OCI-LY7 (cell line): ENCODE measurements at regions not wholly inside any gene's neighbourhood (a gene's known extent, or its start where the extent isn't known, plus 50 kb on each side); places are given as distances from the start of the nearest gene placed in this dataset.
"Not testable (repeated sequence)": the region's sequence is repeated elsewhere in the genome, so short reads cannot be mapped to it uniquely, and the experiment has no call there.

Experiments
- BruUV-seq: library from RNA; stranded (reverse); fragments of 400-500 nt; replicated peaks from 2 replicates; lab custom pipeline; 2021; lab: Mats Ljungman, UMichigan
- CTCF ChIA-PET: fragments of 300-600 bp; sonication (Branson Sonifier 250); formaldehyde crosslinking; loops from one replicate; lab custom pipeline; 2022; ENCODE audit warnings: antibody characterized with exemption; ENCODE audit not compliant: unreplicated experiment; lab: Charles Lee
- POLR2A ChIA-PET: fragments of 300-600 bp; sonication (Branson Sonifier 250); formaldehyde crosslinking; loops from one replicate; lab custom pipeline; 2022; ENCODE audit warnings: antibody characterized with exemption; lab: Charles Lee
- DNase-seq: peaks from one replicate; pipeline ENCODE4 v3.0.0-alpha.2; 2015; ENCODE audit warnings: low spot score
- H2AFZ ChIP-seq: fragments of 200-600 bp; sonication (generic), shearing (Covaris generic); 2 replicates; pipeline ENCODE4 v1.6.1; 2014; ENCODE audit warnings: mild to moderate bottlenecking, antibody characterized with exemption, low read length, moderate library complexity
- H3K27ac ChIP-seq: fragments of 200-600 bp; sonication (generic); 2 replicates; pipeline ENCODE4 v1.5.1; 2014; ENCODE audit warnings: mixed run types, low read depth, mild to moderate bottlenecking, moderate library complexity, low read length, inconsistent platforms; ENCODE audit not compliant: poor library complexity, severe bottlenecking
- H3K36me3 ChIP-seq: fragments of 200-600 bp; sonication (generic); 2 replicates; pipeline ENCODE4 v1.6.1; 2014; ENCODE audit warnings: mild to moderate bottlenecking, antibody characterized with exemption, low read length, moderate library complexity, mixed read lengths; ENCODE audit not compliant: insufficient read depth
- H3K4me1 ChIP-seq: fragments of 200-600 bp; sonication (generic); 2 replicates; pipeline ENCODE4 v1.5.1; 2014; ENCODE audit warnings: mild to moderate bottlenecking, low read length; ENCODE audit not compliant: insufficient read depth, poor library complexity, severe bottlenecking
- H3K4me2 ChIP-seq: fragments of 200-600 bp; sonication (generic); 2 replicates; pipeline ENCODE4 v1.6.1; 2014; ENCODE audit warnings: mild to moderate bottlenecking, low read length
- H3K4me3 ChIP-seq: fragments of 200-600 bp; sonication (generic); 2 replicates; pipeline ENCODE4 v1.5.1; 2014; ENCODE audit warnings: mild to moderate bottlenecking, low read depth, low read length; ENCODE audit not compliant: poor library complexity, severe bottlenecking
- H3K79me2 ChIP-seq: fragments of 200-600 bp; sonication (generic); 2 replicates; pipeline ENCODE4 v1.6.1; 2016; ENCODE audit warnings: low read depth, mild to moderate bottlenecking, low read length, moderate library complexity, mixed read lengths; ENCODE audit not compliant: insufficient read depth
- H3K9me2 ChIP-seq: fragments of 200-600 bp; sonication (generic); 2 replicates; pipeline ENCODE4 v1.6.1; 2016; ENCODE audit warnings: mild to moderate bottlenecking, low read length, mixed read lengths; ENCODE audit not compliant: insufficient read depth
- H3K9me3 ChIP-seq: fragments of 200-600 bp; sonication (generic); 2 replicates; pipeline ENCODE4 v1.6.1; 2014; ENCODE audit warnings: mild to moderate bottlenecking, mixed run types, low read length, mixed read lengths
- H4K20me1 ChIP-seq: fragments of 200-600 bp; sonication (generic); 2 replicates; pipeline ENCODE4 v1.6.1; 2014; ENCODE audit warnings: mild to moderate bottlenecking, antibody characterized with exemption, low read length, moderate library complexity, mixed read lengths; ENCODE audit not compliant: insufficient read depth
- EZH2phosphoT487 ChIP-seq: fragments of 200-600 bp; sonication (generic); IDR thresholded peaks from 2 replicates; pipeline ENCODE4 v1.6.1; 2018; ENCODE audit warnings: low read depth, borderline replicate concordance, mild to moderate bottlenecking, mixed run types, antibody characterized with exemption, low read length, moderate library complexity, mixed read lengths
- intact Hi-C: fragments of 100-400 bp; cut with micrococcal nuclease; formaldehyde crosslinking; loops from one replicate; pipeline ENCODE4 v1.10.0; 2022; ENCODE audit not compliant: unreplicated experiment
- TF ChIP-seq, protein P1 (sequence below): fragments of 200-600 bp; sonication (generic); conservative IDR thresholded peaks from 2 replicates; pipeline ENCODE4 v1.5.1; 2014; ENCODE audit warnings: mild to moderate bottlenecking, antibody characterized with exemption, low read length, moderate library complexity, mixed read lengths

- not testable (repeated sequence) for BruUV-seq
Measured at GRCh38 chr20:29753879-29754278, 1503.6 kb upstream of the DEFB115 start.

GRCh38 chr20:29755854-29756498 lies 1501.5 kb upstream of the DEFB115 start:
- intact Hi-C loops, H2AFZ ChIP-seq, POLR2A ChIA-PET: not testable (repeated sequence)

More at GRCh38 chr20:29753879-29754278, 1503.6 kb upstream of the DEFB115 start:
- POLR2A ChIA-PET, intact Hi-C loops, H4K20me1 ChIP-seq, H3K9me2 ChIP-seq, CTCF ChIA-PET, H3K79me2 ChIP-seq, H3K36me3 ChIP-seq, H3K4me1 ChIP-seq, H3K4me2 ChIP-seq, H3K9me3 ChIP-seq, H3K4me3 ChIP-seq, H2AFZ ChIP-seq, DNase-seq, H3K27ac ChIP-seq: not testable (repeated sequence)

GRCh38 chr20:29756664-29757063 lies 1500.8 kb upstream of the DEFB115 start:
- Histone ChIP-seq H2AFZ (no peak overlapping the region), H3K4me2 (no peak overlapping the region), H3K36me3 (no peaks in the 10 kb centered on the region), H3K9me3 (no peaks in the 10 kb centered on the region), H3K4me1 (no peaks in the 10 kb centered on the region), H3K4me3 (no peak overlapping the region), H3K27ac (no peak overlapping the region), H3K79me2 (no peaks in the 10 kb centered on the region), H3K9me2 (no peaks in the 10 kb centered on the region), H4K20me1 (no peaks in the 10 kb centered on the region)
- TF ChIP-seq, protein P1, sequence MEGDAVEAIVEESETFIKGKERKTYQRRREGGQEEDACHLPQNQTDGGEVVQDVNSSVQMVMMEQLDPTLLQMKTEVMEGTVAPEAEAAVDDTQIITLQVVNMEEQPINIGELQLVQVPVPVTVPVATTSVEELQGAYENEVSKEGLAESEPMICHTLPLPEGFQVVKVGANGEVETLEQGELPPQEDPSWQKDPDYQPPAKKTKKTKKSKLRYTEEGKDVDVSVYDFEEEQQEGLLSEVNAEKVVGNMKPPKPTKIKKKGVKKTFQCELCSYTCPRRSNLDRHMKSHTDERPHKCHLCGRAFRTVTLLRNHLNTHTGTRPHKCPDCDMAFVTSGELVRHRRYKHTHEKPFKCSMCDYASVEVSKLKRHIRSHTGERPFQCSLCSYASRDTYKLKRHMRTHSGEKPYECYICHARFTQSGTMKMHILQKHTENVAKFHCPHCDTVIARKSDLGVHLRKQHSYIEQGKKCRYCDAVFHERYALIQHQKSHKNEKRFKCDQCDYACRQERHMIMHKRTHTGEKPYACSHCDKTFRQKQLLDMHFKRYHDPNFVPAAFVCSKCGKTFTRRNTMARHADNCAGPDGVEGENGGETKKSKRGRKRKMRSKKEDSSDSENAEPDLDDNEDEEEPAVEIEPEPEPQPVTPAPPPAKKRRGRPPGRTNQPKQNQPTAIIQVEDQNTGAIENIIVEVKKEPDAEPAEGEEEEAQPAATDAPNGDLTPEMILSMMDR = no peak
- no peak for TF ChIP-seq EZH2phosphoT487
- intact Hi-C loops = no loop called here
- DNase-seq = no peak
- CTCF ChIA-PET = no interaction called here
- no TSS peak for BruUV-seq
- POLR2A ChIA-PET = no interaction called here

More at GRCh38 chr20:29755854-29756498, 1501.5 kb upstream of the DEFB115 start:
- H3K9me3 ChIP-seq, H3K9me2 ChIP-seq, DNase-seq, H3K4me3 ChIP-seq, H3K4me2 ChIP-seq, H3K4me1 ChIP-seq, CTCF ChIA-PET, H3K27ac ChIP-seq, H4K20me1 ChIP-seq, BruUV-seq, H3K36me3 ChIP-seq, H3K79me2 ChIP-seq: not testable (repeated sequence)

DNA sequence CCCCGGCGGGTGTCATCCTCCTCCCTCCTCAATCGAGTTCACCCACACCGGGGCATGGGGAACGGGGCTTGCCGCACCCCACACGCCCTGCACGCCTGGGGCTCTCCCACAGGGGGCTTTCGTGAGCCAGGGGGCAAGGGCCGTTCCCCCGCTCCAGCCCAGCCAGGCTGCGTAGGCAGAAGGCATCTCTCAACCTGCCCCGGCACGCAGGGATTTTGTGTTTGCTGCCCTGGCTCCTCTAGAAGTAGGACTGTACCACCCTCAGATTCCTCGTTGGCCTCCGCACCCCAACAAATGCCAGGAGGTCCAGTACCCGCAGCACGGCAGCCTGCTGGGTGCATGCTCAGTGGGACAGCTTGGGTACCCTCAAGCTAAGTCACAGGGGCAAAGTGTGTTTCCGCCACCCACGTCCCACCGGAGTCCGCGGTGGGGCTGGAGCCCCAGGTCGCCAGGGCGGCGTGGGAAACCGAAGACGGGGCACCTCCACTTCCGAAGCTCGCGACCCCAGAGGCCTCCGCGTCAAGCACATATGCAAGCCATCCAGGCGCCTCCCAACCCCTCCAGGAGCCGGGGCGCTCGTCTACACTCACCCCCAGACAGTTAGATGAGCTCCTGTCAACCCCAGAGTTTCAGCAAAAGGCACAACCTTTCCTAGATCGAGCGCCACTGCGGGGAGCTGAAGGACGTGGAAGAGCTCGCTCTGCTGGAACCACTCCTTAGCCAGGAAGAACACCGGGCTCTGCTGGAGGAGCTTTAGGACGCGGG lies 1495.7 kb upstream of the DEFB115 start:
- H3K4me3 ChIP-seq, H3K27ac ChIP-seq, CTCF ChIA-PET, DNase-seq, H3K9me2 ChIP-seq, H3K4me1 ChIP-seq, H3K4me2 ChIP-seq, POLR2A ChIA-PET, intact Hi-C loops, BruUV-seq, H2AFZ ChIP-seq, H3K9me3 ChIP-seq, H3K79me2 ChIP-seq, H4K20me1 ChIP-seq, H3K36me3 ChIP-seq: not testable (repeated sequence)
